ENCODE measurements at regions not wholly inside any gene's neighbourhood (a gene's known extent, or its start where the extent isn't known, plus 50 kb on each side); places are given as distances from the start of the nearest gene placed in this dataset.

DNA sequence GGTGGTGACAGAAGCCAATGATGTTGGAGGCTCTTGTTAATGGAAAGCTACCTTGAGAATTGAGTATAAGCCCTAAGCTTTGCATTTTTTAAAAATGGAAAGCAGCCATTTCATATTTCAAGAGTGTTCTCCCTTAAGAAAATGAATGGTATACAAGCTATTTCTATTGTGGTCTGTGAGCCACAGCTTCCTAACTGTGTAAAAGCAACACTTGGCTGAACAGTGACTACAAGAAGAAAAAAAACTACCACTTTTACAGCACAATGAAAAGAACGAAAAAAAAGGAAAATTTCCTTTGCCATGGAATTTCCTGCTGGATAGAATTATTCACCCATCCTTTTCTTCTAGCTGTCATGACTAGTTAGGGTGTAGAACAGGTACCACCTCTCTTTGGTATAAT lies 397.1 kb upstream of the BTBD3 start:
- Histone ChIP-seq H4K5ac (ENCODE audit: insufficient read length, low read depth, low read length) (no peak overlapping the region), H3K79me1 (ENCODE audit: low read depth, low read length) (no peaks in the 10 kb centered on the region), H3K4me3 (ENCODE audit: extremely low read depth in 1 of 4, insufficient read depth in 2 of 4, low read depth in 3 of 4, low read length in 4 of 4) (no peak overlapping the region), H4K8ac (ENCODE audit: extremely low read depth, insufficient read depth, low read length) (no peak overlapping the region), H2AFZ (ENCODE audit: low read length) (no peak overlapping the region), H3K9ac (replicated peaks in 1 of 4; ENCODE audit: extremely low read depth in 1 of 4, low read depth in 3 of 4, low read length in 3 of 4) (no peak overlapping the region), H3K4me2 (ENCODE audit: insufficient read depth in 1 of 2, low read depth in 2 of 2, low read length in 2 of 2) (no peak overlapping the region), H4K20me1 (replicated peaks in 1 of 2; ENCODE audit: control insufficient read depth in 1 of 2, insufficient read depth in 2 of 2, low read length in 2 of 2) (no peaks in the 10 kb centered on the region), H3K4me1 (replicated peaks in 1 of 4; ENCODE audit: control insufficient read depth in 3 of 4, insufficient read depth in 4 of 4, low read length in 3 of 4) (no peaks in the 10 kb centered on the region), H3K79me2 (ENCODE audit: control insufficient read depth in 1 of 2, insufficient read depth in 2 of 2, low read length in 2 of 2) (no peaks in the 10 kb centered on the region), H2AK5ac (ENCODE audit: low read depth, low read length) (no peak overlapping the region), H3K23me2 (ENCODE audit: low read depth, low read length) (no peaks in the 10 kb centered on the region; the same call in 1 of the 2 replicates), H3K23ac (ENCODE audit: insufficient read length) (no peak overlapping the region), H3K4ac (replicated peaks; ENCODE audit: insufficient read length, low read depth, low read length) (no peak overlapping the region), H2BK12ac (ENCODE audit: low read depth, low read length) (no peak overlapping the region), H3K27ac (ENCODE audit: low read depth, low read length) (no peak overlapping the region), H3K56ac (replicated peaks; ENCODE audit: insufficient read length, low read depth, low read length) (no peak overlapping the region), H3K9me3 (ENCODE audit: insufficient read depth in 2 of 2, low read depth in 1 of 2, low read length in 1 of 2) (peaks cover 0 to 7% of the 10 kb centered on the region in 2 experiments; a peak in 1 of 4 replicates), H3K14ac (ENCODE audit: insufficient read length) (no peak overlapping the region), H2BK5ac (ENCODE audit: low read depth, low read length) (no peak overlapping the region), H3K36me3 (ENCODE audit: control insufficient read depth in 2 of 4, insufficient read depth in 4 of 4, low read length in 3 of 4) (peaks cover 0 to 3% (median 0%) of the 10 kb centered on the region in 4 experiments; a peak in 1 of 8 replicates), H2BK20ac (ENCODE audit: low read length) (no peak overlapping the region), H3K18ac (ENCODE audit: extremely low read depth, low read length) (no peak overlapping the region), H4K91ac (replicated peaks; ENCODE audit: insufficient read length, low read length) (no peak overlapping the region), H2BK120ac (replicated peaks; ENCODE audit: low read depth, low read length) (no peak overlapping the region), H2BK15ac (ENCODE audit: low read length) (no peak overlapping the region), H3K27me3 (replicated peaks in 1 of 4; ENCODE audit: control insufficient read depth in 3 of 4, extremely low read depth in 1 of 4, insufficient read depth in 3 of 4, low read length in 3 of 4) (no peaks in the 10 kb centered on the region)
- FAIRE-seq: no peak
- DNase-seq (ENCODE audit: low read depth in 1 of 2, low spot score in 2 of 2): no peak
- CTCF ChIA-PET (ENCODE audit: partially characterized antibody): no interaction called here
- 27% methylated on average over 1 of the region's 1 CpG; no CpG with 5 or more reads in 1 of the 2 experiments for WGBS, 2 experiments (ENCODE audit: extremely low coverage in 1 of 2, insufficient coverage in 1 of 2, insufficient read length in 1 of 2, insufficient replicate concordance in 2 of 2, low coverage in 1 of 2, low lambda C conversion rate in 2 of 2, missing lambda C conversion rate in 1 of 2)
- no peak for TF ChIP-seq TAF7 (optimal IDR thresholded peaks at IDR 0.05; ENCODE audit: borderline replicate concordance, low read depth, low read length)
- no peak for TF ChIP-seq SUZ12 (IDR thresholded peaks at IDR 0.05; ENCODE audit: low read length)
- TF ChIP-seq BACH1 (IDR thresholded peaks at IDR 0.05; ENCODE audit: low read length): no peak
- TF ChIP-seq SP2 (IDR thresholded peaks at IDR 0.05; ENCODE audit: low read length): no peak
- no peak for TF ChIP-seq KDM5A (IDR thresholded peaks at IDR 0.05; ENCODE audit: low read length)
- no peak for TF ChIP-seq TCF12 (IDR thresholded peaks at IDR 0.05; ENCODE audit: low read depth, low read length)
- TF ChIP-seq CEBPB (IDR thresholded peaks at IDR 0.05; ENCODE audit: low read depth, low read length): no peak
- no peak for TF ChIP-seq BCL11A (IDR thresholded peaks at IDR 0.05; ENCODE audit: low read depth in 2 of 2, low read length in 2 of 2)
- TF ChIP-seq, protein P1, sequence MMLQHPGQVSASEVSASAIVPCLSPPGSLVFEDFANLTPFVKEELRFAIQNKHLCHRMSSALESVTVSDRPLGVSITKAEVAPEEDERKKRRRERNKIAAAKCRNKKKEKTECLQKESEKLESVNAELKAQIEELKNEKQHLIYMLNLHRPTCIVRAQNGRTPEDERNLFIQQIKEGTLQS (IDR thresholded peaks at IDR 0.05; ENCODE audit: insufficient read depth, low read depth, low read length): no peak
- no peak for TF ChIP-seq EZH2 (IDR thresholded peaks at IDR 0.05; ENCODE audit: low read depth, low read length, severe bottlenecking)
- POLR2A ChIA-PET (ENCODE audit: partially characterized antibody): no interaction called here

All from H1 (cell line).